Neural cell (in vitro differentiated cells): ENCODE measurements at regions not wholly inside any gene's neighbourhood (a gene's known extent, or its start where the extent isn't known, plus 50 kb on each side); places are given as distances from the start of the nearest gene placed in this dataset.

Source experiments
- H2AFZ ChIP-seq: fragments of 200-600, 300-800 bp; sonication (generic), shearing (Covaris generic); 2 replicates; pipeline ENCODE4 v1.6.0; 2014; ENCODE audit warnings: low read depth, mild to moderate bottlenecking, antibody characterized with exemption, low read length, moderate library complexity
- H3F3A ChIP-seq: fragments of 200-600 bp; shearing (Covaris generic); 2 replicates; pipeline ENCODE4 v1.6.1; 2016; ENCODE audit warnings: mild to moderate bottlenecking, moderate library complexity, mixed read lengths, antibody characterized with exemption, low read length; ENCODE audit not compliant: insufficient read depth, poor library complexity, severe bottlenecking
- H3K27ac ChIP-seq: fragments of 200-600, 300-800 bp; sonication (generic), shearing (Covaris generic); 2 replicates; pipeline ENCODE4 v1.5.1; 2014; ENCODE audit warnings: mild to moderate bottlenecking, low read length, moderate library complexity
- H3K27me3 ChIP-seq: fragments of 300-800, 200-600 bp; sonication (generic), shearing (Covaris generic); 2 replicates; pipeline ENCODE4 v1.6.0; 2014; ENCODE audit warnings: mild to moderate bottlenecking, low read depth, low read length, moderate library complexity; ENCODE audit not compliant: insufficient read depth
- H3K36me3 ChIP-seq: fragments of 300-800, 200-600 bp; sonication (generic), shearing (Covaris generic); 2 replicates; pipeline ENCODE4 v1.5.1; 2014; ENCODE audit warnings: mild to moderate bottlenecking, antibody characterized with exemption, low read length, moderate library complexity; ENCODE audit not compliant: insufficient read depth
- H3K4me2 ChIP-seq: fragments of 300-800, 200-600 bp; sonication (generic), shearing (Covaris generic); 2 replicates; pipeline ENCODE4 v1.6.0; 2014; ENCODE audit warnings: mild to moderate bottlenecking, low read length
- H3K4me3 ChIP-seq: fragments of 300-800, 200-600 bp; sonication (generic), shearing (Covaris generic); 2 replicates; pipeline ENCODE4 v1.5.1; 2014; ENCODE audit warnings: mild to moderate bottlenecking, low read length, moderate library complexity
- H3K79me2 ChIP-seq: fragments of 200-600 bp; shearing (Covaris generic); replicated peaks from 2 replicates; pipeline ENCODE4 v1.6.0; 2014; ENCODE audit warnings: mild to moderate bottlenecking, low read length, moderate library complexity; ENCODE audit not compliant: insufficient read depth
- H3K9ac ChIP-seq: fragments of 300-800, 200-600 bp; sonication (generic), shearing (Covaris generic); 2 replicates; pipeline ENCODE4 v1.6.1; 2016; ENCODE audit warnings: mild to moderate bottlenecking, low read length, mixed read lengths
- H3K9me2 ChIP-seq: fragments of 200-600 bp; shearing (Covaris generic); 2 replicates; pipeline ENCODE4 v1.6.1; 2016; ENCODE audit warnings: mild to moderate bottlenecking, low read length, mixed read lengths; ENCODE audit not compliant: insufficient read depth
- H3K9me3 ChIP-seq: fragments of 200-600, 300-800 bp; sonication (generic), shearing (Covaris generic); 2 replicates; pipeline ENCODE4 v1.6.1; 2016; ENCODE audit warnings: mild to moderate bottlenecking, mixed run types, low read length, moderate library complexity, mixed read lengths
- H4K20me1 ChIP-seq: fragments of 200-600 bp; shearing (Covaris generic); 2 replicates; pipeline ENCODE4 v1.6.1; 2016; ENCODE audit warnings: mild to moderate bottlenecking, mixed run types; ENCODE audit not compliant: insufficient read depth
- CTCF ChIP-seq: fragments of 450-650 bp; IDR thresholded peaks from 2 replicates; pipeline ENCODE4 v1.5.1; 2014; ENCODE audit warnings: antibody characterized with exemption, mild to moderate bottlenecking, moderate library complexity; ENCODE audit not compliant: poor library complexity, severe bottlenecking
- EP300 ChIP-seq: fragments of 450-650 bp; conservative IDR thresholded peaks from 2 replicates; pipeline ENCODE4 v1.6.1; 2014; ENCODE audit warnings: antibody characterized with exemption, mild to moderate bottlenecking, moderate library complexity; ENCODE audit not compliant: poor library complexity, severe bottlenecking
- EZH2 ChIP-seq: fragments of 200-600, 300-800 bp; shearing (Covaris generic), sonication (generic); IDR thresholded peaks from 2 replicates; pipeline ENCODE4 v1.6.1; 2014; ENCODE audit warnings: antibody characterized with exemption, low read length, borderline replicate concordance, mild to moderate bottlenecking; ENCODE audit not compliant: insufficient read depth, poor library complexity, severe bottlenecking
- MXI1 ChIP-seq: fragments of 450-650 bp; conservative IDR thresholded peaks from 2 replicates; pipeline ENCODE4 v1.6.1; 2014; ENCODE audit warnings: antibody characterized with exemption, mild to moderate bottlenecking; ENCODE audit not compliant: poor library complexity, severe bottlenecking
- POLR2AphosphoS5 ChIP-seq: IDR thresholded peaks from 2 replicates; pipeline ENCODE4 v1.6.1; 2012
- RAD21 ChIP-seq: fragments of 450-650 bp; conservative IDR thresholded peaks from 2 replicates; pipeline ENCODE4 v1.6.1; 2014; ENCODE audit warnings: antibody characterized with exemption, mild to moderate bottlenecking, moderate library complexity
- REST ChIP-seq: IDR thresholded peaks from 2 replicates; pipeline ENCODE4 v1.6.1; 2012; ENCODE audit warnings: borderline replicate concordance
- SMC3 ChIP-seq: fragments of 450-650 bp; conservative IDR thresholded peaks from 2 replicates; pipeline ENCODE4 v1.6.1; 2014; ENCODE audit warnings: antibody characterized with exemption, mild to moderate bottlenecking, moderate library complexity; ENCODE audit not compliant: poor library complexity
- TAF1 ChIP-seq: IDR thresholded peaks from 2 replicates; pipeline ENCODE4 v1.6.1; 2012; ENCODE audit warnings: low read depth

GRCh38 chr3:81958972-81959640, 197.7 kb upstream of the GBE1 start:
- Histone ChIP-seq H3K27me3 (no peaks in the 10 kb centered on the region), H3K4me3 (no peak overlapping the region), H3K79me2 (no peaks in the 10 kb centered on the region), H2AFZ (no peak overlapping the region), H3K9me2 (no peaks in the 10 kb centered on the region), H3F3A (no peaks in the 10 kb centered on the region), H4K20me1 (no peaks in the 10 kb centered on the region), H3K27ac (no peak overlapping the region), H3K4me2 (no peak overlapping the region), H3K36me3 (no peaks in the 10 kb centered on the region), H3K9ac (no peak overlapping the region), H3K9me3 (no peaks in the 10 kb centered on the region)
- no peak for TF ChIP-seq MXI1
- TF ChIP-seq REST, result no peak
- no peak for TF ChIP-seq RAD21
- TF ChIP-seq CTCF, result no peak
- no peak for TF ChIP-seq TAF1
- no peak for TF ChIP-seq EZH2
- TF ChIP-seq POLR2AphosphoS5, result no peak
- no peak for TF ChIP-seq EP300
- TF ChIP-seq SMC3, result no peak

GRCh38 chr3:81955878-81956277, 194.4 kb upstream of the GBE1 start:
- no peak overlapping the region for H2AFZ ChIP-seq
- no peaks in the 10 kb centered on the region for H3K27me3 ChIP-seq
- H3K4me2 ChIP-seq, result no peak overlapping the region
- no peak overlapping the region for H3K9ac ChIP-seq
- H4K20me1 ChIP-seq, result no peaks in the 10 kb centered on the region
- no peaks in the 10 kb centered on the region for H3K36me3 ChIP-seq
- no peak overlapping the region for H3K4me3 ChIP-seq
- H3K27ac ChIP-seq, result no peak overlapping the region
- no peaks in the 10 kb centered on the region for H3K9me3 ChIP-seq
- H3F3A ChIP-seq, result no peaks in the 10 kb centered on the region
- TF ChIP-seq REST (no peak), CTCF (no peak)
- H3K9me2 ChIP-seq, result no peaks in the 10 kb centered on the region
- H3K79me2 ChIP-seq, result no peaks in the 10 kb centered on the region
